DOHH2 (cell line): ENCODE measurements at regions not wholly inside any gene's neighbourhood (a gene's known extent, or its start where the extent isn't known, plus 50 kb on each side); places are given as distances from the start of the nearest gene placed in this dataset.

ENCODE experiments used
- CTCF ChIP-seq: fragments of 200-600 bp; sonication (generic); IDR thresholded peaks from one replicate; pipeline ENCODE4 v1.5.1; 2014; ENCODE audit warnings: antibody characterized with exemption, mild to moderate bottlenecking, low read depth, low read length; ENCODE audit not compliant: poor library complexity, severe bottlenecking
- EZH2phosphoT487 ChIP-seq: fragments of 200-600 bp; sonication (generic); IDR thresholded peaks from 2 replicates; pipeline ENCODE4 v1.6.1; 2017; ENCODE audit warnings: borderline replicate concordance, mild to moderate bottlenecking, antibody characterized with exemption, low read length, moderate library complexity, mixed read lengths

GRCh38 chr9:104227108-104227507, 133.0 kb downstream of the SMC2 start:
- TF ChIP-seq CTCF (no peak), EZH2phosphoT487 (no peak)
